ENCODE measurements at regions not wholly inside any gene's neighbourhood (a gene's known extent, or its start where the extent isn't known, plus 50 kb on each side); places are given as distances from the start of the nearest gene placed in this dataset.

DNA sequence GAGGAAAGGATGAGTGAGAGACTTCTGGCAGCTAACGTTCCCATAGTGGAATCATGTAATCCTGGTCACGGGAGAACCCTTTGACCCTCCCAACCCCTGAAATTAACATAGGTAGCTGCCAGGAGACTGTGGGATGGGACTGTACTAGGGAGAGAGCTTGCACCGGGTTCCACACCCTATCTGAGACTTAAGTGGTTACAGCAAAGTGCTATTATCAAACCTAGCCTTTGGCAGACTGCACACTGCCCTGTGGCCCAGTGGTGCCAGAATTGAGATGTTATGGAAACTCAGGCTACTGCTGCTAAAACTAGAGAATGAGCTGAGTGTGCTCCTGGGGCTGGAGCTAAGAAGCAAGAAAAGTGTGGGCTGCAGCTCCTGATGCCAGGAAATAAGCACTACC is 79.6 kb upstream of the PDC start:
- TF ChIP-seq, protein P1, sequence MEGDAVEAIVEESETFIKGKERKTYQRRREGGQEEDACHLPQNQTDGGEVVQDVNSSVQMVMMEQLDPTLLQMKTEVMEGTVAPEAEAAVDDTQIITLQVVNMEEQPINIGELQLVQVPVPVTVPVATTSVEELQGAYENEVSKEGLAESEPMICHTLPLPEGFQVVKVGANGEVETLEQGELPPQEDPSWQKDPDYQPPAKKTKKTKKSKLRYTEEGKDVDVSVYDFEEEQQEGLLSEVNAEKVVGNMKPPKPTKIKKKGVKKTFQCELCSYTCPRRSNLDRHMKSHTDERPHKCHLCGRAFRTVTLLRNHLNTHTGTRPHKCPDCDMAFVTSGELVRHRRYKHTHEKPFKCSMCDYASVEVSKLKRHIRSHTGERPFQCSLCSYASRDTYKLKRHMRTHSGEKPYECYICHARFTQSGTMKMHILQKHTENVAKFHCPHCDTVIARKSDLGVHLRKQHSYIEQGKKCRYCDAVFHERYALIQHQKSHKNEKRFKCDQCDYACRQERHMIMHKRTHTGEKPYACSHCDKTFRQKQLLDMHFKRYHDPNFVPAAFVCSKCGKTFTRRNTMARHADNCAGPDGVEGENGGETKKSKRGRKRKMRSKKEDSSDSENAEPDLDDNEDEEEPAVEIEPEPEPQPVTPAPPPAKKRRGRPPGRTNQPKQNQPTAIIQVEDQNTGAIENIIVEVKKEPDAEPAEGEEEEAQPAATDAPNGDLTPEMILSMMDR (IDR thresholded peaks at IDR 0.05): no peak
- TF ChIP-seq POLR2A (IDR thresholded peaks at IDR 0.05) (no peak), POLR2AphosphoS5 (IDR thresholded peaks at IDR 0.05) (no peak)
